Calu3 (cell line): ENCODE measurements at regions not wholly inside any gene's neighbourhood (a gene's known extent, or its start where the extent isn't known, plus 50 kb on each side); places are given as distances from the start of the nearest gene placed in this dataset.
A peak's percentile ranks its signal among the peaks of the same experiment; 100 is the strongest.

Source experiments
- BruUV-seq: library from RNA; stranded (reverse); fragments of 400-500 nt; replicated peaks from 2 replicates; lab custom pipeline; 2021; lab: Mats Ljungman, UMichigan
- CTCF ChIA-PET: fragments of 300-600 bp; sonication (Branson Sonifier 250); formaldehyde crosslinking; loops from one replicate; lab custom pipeline; 2022; ENCODE audit warnings: antibody characterized with exemption; lab: Charles Lee
- DNase-seq: peaks from one replicate; pipeline ENCODE4 v3.0.0; 2022
- H3K27ac Mint-ChIP-seq: one replicate; pipeline ENCODE4 v1.8.0; 2022; ENCODE audit warnings: mixed read lengths; ENCODE audit not compliant: unreplicated experiment
- H3K27me3 Mint-ChIP-seq: one replicate; pipeline ENCODE4 v1.8.0; 2022; ENCODE audit warnings: mixed read lengths; ENCODE audit not compliant: unreplicated experiment
- H3K36me3 Mint-ChIP-seq: one replicate; pipeline ENCODE4 v1.8.0; 2022; ENCODE audit warnings: mild to moderate bottlenecking, moderate library complexity, mixed read lengths; ENCODE audit not compliant: insufficient read depth, unreplicated experiment
- H3K4me1 Mint-ChIP-seq: one replicate; pipeline ENCODE4 v1.8.0; 2022; ENCODE audit warnings: mild to moderate bottlenecking, low read depth, mixed read lengths; ENCODE audit not compliant: unreplicated experiment
- H3K4me3 Mint-ChIP-seq: one replicate; pipeline ENCODE4 v1.8.0; 2022; ENCODE audit warnings: mild to moderate bottlenecking, low read depth, moderate library complexity, mixed read lengths; ENCODE audit not compliant: unreplicated experiment
- H3K9me3 Mint-ChIP-seq: one replicate; pipeline ENCODE4 v1.8.0; 2022; ENCODE audit warnings: low read depth, mixed read lengths; ENCODE audit not compliant: unreplicated experiment
- CTCF ChIP-seq: fragments of 200-600 bp; IDR thresholded peaks from one replicate; pipeline ENCODE4 v1.8.0; 2022; ENCODE audit warnings: antibody characterized with exemption; ENCODE audit not compliant: unreplicated experiment
- intact Hi-C: fragments of 100-400 bp; cut with micrococcal nuclease; formaldehyde crosslinking; loops from one replicate; pipeline ENCODE4 v1.10.0; 2022; ENCODE audit not compliant: unreplicated experiment

- CTCF ChIA-PET, result no interaction called here
- BruUV-seq, result no TSS peak
- no peaks in the 10 kb centered on the region for H3K4me1 Mint-ChIP-seq
Observed at GRCh38 chr12:88662961-88663360, 82.7 kb upstream of the KITLG start.

GRCh38 chr12:88662093-88662492, 81.8 kb upstream of the KITLG start:
- no peaks in the 10 kb centered on the region for H3K27me3 Mint-ChIP-seq
- no peaks in the 10 kb centered on the region for H3K36me3 Mint-ChIP-seq
- TF ChIP-seq CTCF, result no peak
- H3K9me3 Mint-ChIP-seq, result peaks cover 11% of the 10 kb centered on the region
- peaks cover 4% of the 10 kb centered on the region for H3K4me1 Mint-ChIP-seq
- H3K27ac Mint-ChIP-seq, result no peak overlapping the region
- CTCF ChIA-PET, result no interaction called here
- no TSS peak for BruUV-seq
- H3K4me3 Mint-ChIP-seq, result no peak overlapping the region
- intact Hi-C loops, result no loop called here
- no peak for DNase-seq

More at GRCh38 chr12:88662961-88663360, 82.7 kb upstream of the KITLG start:
- TF ChIP-seq CTCF, result no peak
- no peak for DNase-seq
- Mint-ChIP-seq H3K4me3 (no peak overlapping the region), H3K27me3 (no peaks in the 10 kb centered on the region), H3K27ac (no peak overlapping the region), H3K36me3 (no peaks in the 10 kb centered on the region), H3K9me3 (peaks cover 11% of the 10 kb centered on the region)
- intact Hi-C loops, result no loop called here

- intact Hi-C loops, result loop anchor here (1.0 to 10.0 kb wide), 2 partner anchors 80 to 157 kb away; no protein-coding TSS in a partner anchor
- Mint-ChIP-seq H3K9me3 (peaks cover 16% of the 10 kb centered on the region), H3K4me1 (peaks cover 9% of the 10 kb centered on the region), H3K36me3 (no peaks in the 10 kb centered on the region), H3K4me3 (no peak overlapping the region), H3K27ac (peak overlapping the region; percentile 47), H3K27me3 (no peaks in the 10 kb centered on the region)
- CTCF ChIA-PET, result interaction anchor here (0.7 to 1.3 kb wide), 4 partner anchors 16 to 264 kb away, joined by 3 to 8 read pairs (median 4); no protein-coding TSS in a partner anchor
- BruUV-seq, result no TSS peak
- no peak for TF ChIP-seq CTCF
- DNase-seq, result peak; percentile 60
Observed at GRCh38 chr12:88658009-88658408, 77.7 kb upstream of the KITLG start.

- no peak for TF ChIP-seq CTCF
- no peak overlapping the region for H3K4me3 Mint-ChIP-seq
- no peaks in the 10 kb centered on the region for H3K27me3 Mint-ChIP-seq
- H3K36me3 Mint-ChIP-seq, result no peaks in the 10 kb centered on the region
- no TSS peak for BruUV-seq
- no peak for DNase-seq
- CTCF ChIA-PET, result no interaction called here
- H3K27ac Mint-ChIP-seq, result no peak overlapping the region
- intact Hi-C loops, result loop anchor here (10.0 kb wide), 1 partner anchor 164 kb away; no protein-coding TSS in a partner anchor
- H3K9me3 Mint-ChIP-seq, result peaks cover 7% of the 10 kb centered on the region
- no peaks in the 10 kb centered on the region for H3K4me1 Mint-ChIP-seq
Observed at GRCh38 chr12:88650715-88651114, 70.4 kb upstream of the KITLG start.
